ENCODE measurements at regions not wholly inside any gene's neighbourhood (a gene's known extent, or its start where the extent isn't known, plus 50 kb on each side); places are given as distances from the start of the nearest gene placed in this dataset.

DNA sequence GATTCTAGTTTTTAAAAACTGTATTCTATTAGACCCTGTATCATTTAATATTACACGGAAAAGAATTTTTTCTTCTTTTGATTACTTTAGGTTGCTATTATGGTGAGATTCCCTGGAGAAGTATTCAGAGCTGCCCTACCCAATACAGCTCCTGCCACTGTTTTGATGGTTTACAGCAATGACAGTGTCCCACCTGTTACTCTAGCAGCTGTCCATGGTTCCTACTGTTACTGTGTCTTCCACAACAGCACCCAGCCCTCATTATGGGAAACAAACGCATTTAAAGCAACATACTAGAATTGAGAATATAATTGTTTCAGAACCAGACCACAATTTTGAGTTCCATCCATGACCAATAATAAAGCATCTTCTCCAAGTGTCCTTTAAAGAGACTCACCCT, 450.7 kb downstream of the SHQ1 start:
- TF ChIP-seq POLR2A (IDR thresholded peaks at IDR 0.05) (no peak), EP300 (IDR thresholded peaks at IDR 0.05; ENCODE audit: low read depth) (no peak), POLR2AphosphoS5 (IDR thresholded peaks at IDR 0.05) (no peak)
- TF ChIP-seq, protein P1, sequence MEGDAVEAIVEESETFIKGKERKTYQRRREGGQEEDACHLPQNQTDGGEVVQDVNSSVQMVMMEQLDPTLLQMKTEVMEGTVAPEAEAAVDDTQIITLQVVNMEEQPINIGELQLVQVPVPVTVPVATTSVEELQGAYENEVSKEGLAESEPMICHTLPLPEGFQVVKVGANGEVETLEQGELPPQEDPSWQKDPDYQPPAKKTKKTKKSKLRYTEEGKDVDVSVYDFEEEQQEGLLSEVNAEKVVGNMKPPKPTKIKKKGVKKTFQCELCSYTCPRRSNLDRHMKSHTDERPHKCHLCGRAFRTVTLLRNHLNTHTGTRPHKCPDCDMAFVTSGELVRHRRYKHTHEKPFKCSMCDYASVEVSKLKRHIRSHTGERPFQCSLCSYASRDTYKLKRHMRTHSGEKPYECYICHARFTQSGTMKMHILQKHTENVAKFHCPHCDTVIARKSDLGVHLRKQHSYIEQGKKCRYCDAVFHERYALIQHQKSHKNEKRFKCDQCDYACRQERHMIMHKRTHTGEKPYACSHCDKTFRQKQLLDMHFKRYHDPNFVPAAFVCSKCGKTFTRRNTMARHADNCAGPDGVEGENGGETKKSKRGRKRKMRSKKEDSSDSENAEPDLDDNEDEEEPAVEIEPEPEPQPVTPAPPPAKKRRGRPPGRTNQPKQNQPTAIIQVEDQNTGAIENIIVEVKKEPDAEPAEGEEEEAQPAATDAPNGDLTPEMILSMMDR (IDR thresholded peaks at IDR 0.05), result no peak

Data from transverse colon (tissue), 4 donors.